Activated CD8-positive, alpha-beta T cell treated with anti-CD3 and anti-CD28 coated beads for 36 hours (primary cell): ENCODE measurements at regions not wholly inside any gene's neighbourhood (a gene's known extent, or its start where the extent isn't known, plus 50 kb on each side); places are given as distances from the start of the nearest gene placed in this dataset.

Experiments used
- ATAC-seq: fragments of 200-7000 bp; cut with Tn5 transposase; one replicate; pipeline ENCODE4 v1.10.0; 2021; ENCODE audit warnings: mild to moderate bottlenecking, moderate library complexity
- CTCF ChIA-PET: fragments of 350-600 bp; sonication (Branson Sonifier 250); formaldehyde crosslinking; loops from one replicate; lab custom pipeline; 2021; ENCODE audit warnings: antibody characterized with exemption; lab: Charles Lee
- POLR2A ChIA-PET: fragments of 350-600 bp; sonication (Branson Sonifier 250); formaldehyde crosslinking; loops from one replicate; lab custom pipeline; 2021; ENCODE audit warnings: antibody characterized with exemption; lab: Charles Lee
- DNase-seq: peaks from one replicate; pipeline ENCODE4 v3.0.0-alpha.2; 2020
- H3K27ac Mint-ChIP-seq: one replicate; pipeline ENCODE4 v1.8.0; 2021; ENCODE audit warnings: mild to moderate bottlenecking, mixed read lengths
- H3K27me3 Mint-ChIP-seq: one replicate; pipeline ENCODE4 v1.8.0; 2021; ENCODE audit warnings: mixed read lengths
- H3K36me3 Mint-ChIP-seq: one replicate; pipeline ENCODE4 v1.8.0; 2021; ENCODE audit warnings: low read depth, mixed read lengths
- H3K4me1 Mint-ChIP-seq: one replicate; pipeline ENCODE4 v1.8.0; 2021; ENCODE audit warnings: low read depth, mixed read lengths
- H3K4me3 Mint-ChIP-seq: one replicate; pipeline ENCODE4 v1.8.0; 2021; ENCODE audit warnings: mild to moderate bottlenecking, moderate library complexity, mixed read lengths
- H3K9me3 Mint-ChIP-seq: one replicate; pipeline ENCODE4 v1.8.0; 2021; ENCODE audit warnings: mixed read lengths
- CTCF ChIP-seq: fragments of 200-600 bp; IDR thresholded peaks from one replicate; pipeline ENCODE4 v1.8.0; 2022; ENCODE audit warnings: antibody characterized with exemption, mild to moderate bottlenecking
- intact Hi-C: fragments of 100-400 bp; cut with micrococcal nuclease; formaldehyde crosslinking; loops from one replicate; pipeline ENCODE4 v1.10.0; 2022

- intact Hi-C loops, result no loop called here
- no peaks in the 10 kb centered on the region for H3K27me3 Mint-ChIP-seq
- ChIA-PET POLR2A (no interaction called here), CTCF (interaction anchor here (1.0 kb wide), 1 partner anchor 13 kb away, joined by 3 read pairs; no protein-coding TSS in a partner anchor)
- TF ChIP-seq CTCF, result no peak
- ATAC-seq (no peak), DNase-seq (no peak)
- no peaks in the 10 kb centered on the region for H3K9me3 Mint-ChIP-seq
- H3K36me3 Mint-ChIP-seq, result no peaks in the 10 kb centered on the region
- H3K4me3 Mint-ChIP-seq, result no peak overlapping the region
- no peak overlapping the region for H3K27ac Mint-ChIP-seq
- H3K4me1 Mint-ChIP-seq, result no peaks in the 10 kb centered on the region
Measured at GRCh38 chr4:12879496-12879895, 604.6 kb downstream of the RAB28 start.

GRCh38 chr4:12875640-12876243 lies 608.4 kb downstream of the RAB28 start:
- no peak for TF ChIP-seq CTCF
- no peak for ATAC-seq
- POLR2A ChIA-PET, result no interaction called here
- intact Hi-C loops, result no loop called here
- H3K27ac Mint-ChIP-seq, result no peak overlapping the region
- no peaks in the 10 kb centered on the region for H3K27me3 Mint-ChIP-seq
- H3K4me1 Mint-ChIP-seq, result no peaks in the 10 kb centered on the region
- H3K36me3 Mint-ChIP-seq, result no peaks in the 10 kb centered on the region
- DNase-seq, result no peak
- H3K4me3 Mint-ChIP-seq, result no peak overlapping the region
- H3K9me3 Mint-ChIP-seq, result peaks cover 4% of the 10 kb centered on the region
- CTCF ChIA-PET, result no interaction called here

- intact Hi-C loops, result no loop called here
- Mint-ChIP-seq H3K4me1 (no peaks in the 10 kb centered on the region), H3K9me3 (peaks cover 11% of the 10 kb centered on the region), H3K4me3 (no peak overlapping the region), H3K27me3 (no peaks in the 10 kb centered on the region), H3K27ac (no peak overlapping the region), H3K36me3 (no peaks in the 10 kb centered on the region)
- DNase-seq (no peak), ATAC-seq (no peak)
- ChIA-PET CTCF (no interaction called here), POLR2A (no interaction called here)
- TF ChIP-seq CTCF, result no peak
Measured at GRCh38 chr4:12873351-12873750, 610.8 kb downstream of the RAB28 start.

- no peaks in the 10 kb centered on the region for H3K4me1 Mint-ChIP-seq
- no peak for DNase-seq
- no peak for TF ChIP-seq CTCF
- ChIA-PET CTCF (interaction anchor here (0.9 kb wide), 1 partner anchor 9 kb away, joined by 3 read pairs; no protein-coding TSS in a partner anchor), POLR2A (no interaction called here)
- no peaks in the 10 kb centered on the region for H3K36me3 Mint-ChIP-seq
- H3K4me3 Mint-ChIP-seq, result no peak overlapping the region
- no peaks in the 10 kb centered on the region for H3K27me3 Mint-ChIP-seq
- intact Hi-C loops, result no loop called here
- H3K27ac Mint-ChIP-seq, result no peak overlapping the region
- H3K9me3 Mint-ChIP-seq, result no peaks in the 10 kb centered on the region
- no peak for ATAC-seq
Measured at GRCh38 chr4:12861422-12861821, 622.7 kb downstream of the RAB28 start.

- H3K27me3 Mint-ChIP-seq, result peaks cover 7% of the 10 kb centered on the region
- H3K9me3 Mint-ChIP-seq, result no peaks in the 10 kb centered on the region
- H3K4me1 Mint-ChIP-seq, result no peaks in the 10 kb centered on the region
- no peaks in the 10 kb centered on the region for H3K36me3 Mint-ChIP-seq
- TF ChIP-seq CTCF, result peak; percentile 55
- DNase-seq (no peak), ATAC-seq (no peak)
- ChIA-PET CTCF (interaction anchor here (0.6 to 3.2 kb wide), 8 partner anchors 8 to 710 kb away, joined by 3 to 25 read pairs (median 4); no protein-coding TSS in a partner anchor), POLR2A (no interaction called here)
- H3K4me3 Mint-ChIP-seq, result no peak overlapping the region
- intact Hi-C loops, result loop anchor here (2.0 kb wide), 1 partner anchor 696 kb away; no protein-coding TSS in a partner anchor
- H3K27ac Mint-ChIP-seq, result no peak overlapping the region
Measured at GRCh38 chr4:12852338-12853307, 631.5 kb downstream of the RAB28 start.
